WERI-Rb-1 (cell line): ENCODE measurements at regions not wholly inside any gene's neighbourhood (a gene's known extent, or its start where the extent isn't known, plus 50 kb on each side); places are given as distances from the start of the nearest gene placed in this dataset.

Source experiments
- DNase-seq: peaks from one replicate; pipeline ENCODE4 v3.0.0-alpha.2; 2020
- H3K27ac ChIP-seq: fragments of 250-450 bp; sonication (Bioruptor Pico); 2 replicates; pipeline ENCODE4 v1.5.1; 2020; ENCODE audit warnings: mild to moderate bottlenecking, moderate library complexity
- H3K27me3 ChIP-seq: fragments of 250-450 bp; sonication (Bioruptor Pico); 2 replicates; pipeline ENCODE4 v1.5.1; 2021; ENCODE audit warnings: mild to moderate bottlenecking, low read depth, moderate library complexity; ENCODE audit not compliant: insufficient read depth, severe bottlenecking
- H3K36me3 ChIP-seq: fragments of 250-450 bp; sonication (Bioruptor Pico); 2 replicates; pipeline ENCODE4 v1.5.1; 2020; ENCODE audit warnings: mild to moderate bottlenecking, moderate library complexity
- H3K4me3 ChIP-seq: 2 replicates; pipeline ENCODE4 v1.5.1; 2011; ENCODE audit warnings: low read depth, mild to moderate bottlenecking, control low read depth, low read length
- H3K9me3 ChIP-seq: fragments of 250-450 bp; sonication (Bioruptor Pico); 2 replicates; pipeline ENCODE4 v1.5.1; 2021; ENCODE audit warnings: mild to moderate bottlenecking, moderate library complexity; ENCODE audit not compliant: severe bottlenecking
- CTCF ChIP-seq: IDR thresholded peaks from 2 replicates; pipeline ENCODE4 v1.5.1; 2011; ENCODE audit warnings: low read depth, mild to moderate bottlenecking, control low read depth, inconsistent platforms, low read length

- Histone ChIP-seq H3K4me3 (no peak overlapping the region), H3K36me3 (no peaks in the 10 kb centered on the region), H3K9me3 (no peaks in the 10 kb centered on the region), H3K27ac (no peak overlapping the region), H3K27me3 (no peaks in the 10 kb centered on the region)
- DNase-seq, result no peak
- TF ChIP-seq CTCF, result no peak
These were observed 223.1 kb upstream of the SLIT2 start for GRCh38 chr4:20028645-20029044.

GRCh38 chr4:20026456-20026855, 225.2 kb upstream of the SLIT2 start:
- no peaks in the 10 kb centered on the region for H3K9me3 ChIP-seq

GRCh38 chr4:20022471-20022870, 229.2 kb upstream of the SLIT2 start:
- Histone ChIP-seq H3K4me3 (no peak overlapping the region), H3K27ac (no peak overlapping the region), H3K9me3 (no peaks in the 10 kb centered on the region), H3K36me3 (no peaks in the 10 kb centered on the region), H3K27me3 (no peaks in the 10 kb centered on the region)
- no peak for DNase-seq
- TF ChIP-seq CTCF, result no peak

More at GRCh38 chr4:20026456-20026855, 225.2 kb upstream of the SLIT2 start:
- H3K27me3 ChIP-seq, result no peaks in the 10 kb centered on the region
- DNase-seq, result no peak
- no peak overlapping the region for H3K4me3 ChIP-seq
- no peaks in the 10 kb centered on the region for H3K36me3 ChIP-seq
- no peak for TF ChIP-seq CTCF
- H3K27ac ChIP-seq, result no peak overlapping the region

GRCh38 chr4:20020056-20020455, 231.6 kb upstream of the SLIT2 start:
- Histone ChIP-seq H3K27ac (no peak overlapping the region), H3K27me3 (no peaks in the 10 kb centered on the region)
- no peak for TF ChIP-seq CTCF

GRCh38 chr4:20019310-20020015, 232.2 kb upstream of the SLIT2 start:
- Histone ChIP-seq H3K9me3 (no peaks in the 10 kb centered on the region), H3K36me3 (no peaks in the 10 kb centered on the region), H3K27ac (no peak overlapping the region), H3K4me3 (no peak overlapping the region), H3K27me3 (no peaks in the 10 kb centered on the region)
- no peak for DNase-seq
- no peak for TF ChIP-seq CTCF

More at GRCh38 chr4:20020056-20020455, 231.6 kb upstream of the SLIT2 start:
- Histone ChIP-seq H3K9me3 (no peaks in the 10 kb centered on the region), H3K4me3 (no peak overlapping the region), H3K36me3 (no peaks in the 10 kb centered on the region)
- no peak for DNase-seq

- H3K27ac ChIP-seq, result no peak overlapping the region
- no peak for DNase-seq
These were observed 234.0 kb upstream of the SLIT2 start for GRCh38 chr4:20017777-20018115.

More at GRCh38 chr4:20017777-20018115, 234.0 kb upstream of the SLIT2 start:
- Histone ChIP-seq H3K4me3 (no peak overlapping the region), H3K27me3 (no peaks in the 10 kb centered on the region), H3K36me3 (no peaks in the 10 kb centered on the region), H3K9me3 (no peaks in the 10 kb centered on the region)
- TF ChIP-seq CTCF, result no peak
